ENCODE measurements at regions not wholly inside any gene's neighbourhood (a gene's known extent, or its start where the extent isn't known, plus 50 kb on each side); places are given as distances from the start of the nearest gene placed in this dataset.
"Not testable (repeated sequence)": the region's sequence is repeated elsewhere in the genome, so short reads cannot be mapped to it uniquely, and the experiment has no call there.

- no peak for TF ChIP-seq JUND (IDR thresholded peaks at IDR 0.05; ENCODE audit: low read depth)
- in situ Hi-C loops (cut with HindIII; ENCODE audit: low pct_unique_long_range_greater_than_20kb, low sequenced_read_pairs), result no loop called here
- DNase-seq (ENCODE audit: low read depth in 1 of 2, low spot score in 1 of 2), result no peak
Measured at GRCh38 chrX:5314148-5314547, 914.5 kb downstream of the NLGN4X start.

GRCh38 chrX:5307416-5307815 lies 921.3 kb downstream of the NLGN4X start:
- DNase-seq (ENCODE audit: low read depth in 1 of 2, low spot score in 1 of 2), result no peak
- TF ChIP-seq JUND (IDR thresholded peaks at IDR 0.05; ENCODE audit: low read depth), result no peak
- in situ Hi-C loops (cut with HindIII; ENCODE audit: low pct_unique_long_range_greater_than_20kb, low sequenced_read_pairs), result no loop called here

GRCh38 chrX:5306654-5307121 lies 922.0 kb downstream of the NLGN4X start:
- no peak for TF ChIP-seq JUND (IDR thresholded peaks at IDR 0.05; ENCODE audit: low read depth)
- in situ Hi-C loops (cut with HindIII; ENCODE audit: low pct_unique_long_range_greater_than_20kb, low sequenced_read_pairs), result no loop called here
- peak in 1 of 2 experiments; percentile 40 for DNase-seq (ENCODE audit: low read depth in 1 of 2, low spot score in 1 of 2)

GRCh38 chrX:5305452-5305851 lies 923.2 kb downstream of the NLGN4X start:
- in situ Hi-C loops (cut with HindIII; ENCODE audit: low pct_unique_long_range_greater_than_20kb, low sequenced_read_pairs), result no loop called here
- no peak for DNase-seq (ENCODE audit: low read depth in 1 of 2, low spot score in 1 of 2)
- no peak for TF ChIP-seq JUND (IDR thresholded peaks at IDR 0.05; ENCODE audit: low read depth)

GRCh38 chrX:5295004-5295403 lies 933.7 kb downstream of the NLGN4X start:
- in situ Hi-C loops (cut with HindIII; ENCODE audit: low pct_unique_long_range_greater_than_20kb, low sequenced_read_pairs), result no loop called here
- no peak for TF ChIP-seq JUND (IDR thresholded peaks at IDR 0.05; ENCODE audit: low read depth)
- no peak for DNase-seq (ENCODE audit: low read depth in 1 of 2, low spot score in 1 of 2)

- in situ Hi-C loops (cut with HindIII; ENCODE audit: low pct_unique_long_range_greater_than_20kb, low sequenced_read_pairs), result no loop called here
- no peak for DNase-seq (ENCODE audit: low read depth in 1 of 2, low spot score in 1 of 2)
- TF ChIP-seq JUND (IDR thresholded peaks at IDR 0.05; ENCODE audit: low read depth), result no peak
Measured at GRCh38 chrX:5290635-5291034, 938.0 kb downstream of the NLGN4X start.

- DNase-seq (ENCODE audit: low read depth in 1 of 2, low spot score in 1 of 2); in situ Hi-C loops (cut with HindIII; ENCODE audit: low pct_unique_long_range_greater_than_20kb, low sequenced_read_pairs): not testable (repeated sequence)
Measured at GRCh38 chrX:5289949-5290348, 938.7 kb downstream of the NLGN4X start.

- no peak for DNase-seq (ENCODE audit: low read depth in 1 of 2, low spot score in 1 of 2)
- in situ Hi-C loops (cut with HindIII; ENCODE audit: low pct_unique_long_range_greater_than_20kb, low sequenced_read_pairs), result no loop called here
Measured at GRCh38 chrX:5278908-5279307, 949.8 kb downstream of the NLGN4X start.

GRCh38 chrX:5265324-5265850 lies 963.3 kb downstream of the NLGN4X start:
- no peak for TF ChIP-seq JUND (IDR thresholded peaks at IDR 0.05; ENCODE audit: low read depth)
- in situ Hi-C loops (cut with HindIII; ENCODE audit: low pct_unique_long_range_greater_than_20kb, low sequenced_read_pairs), result no loop called here
- peak in 1 of 2 experiments; percentile 10 for DNase-seq (ENCODE audit: low read depth in 1 of 2, low spot score in 1 of 2)

More at GRCh38 chrX:5278908-5279307, 949.8 kb downstream of the NLGN4X start:
- no peak for TF ChIP-seq JUND (IDR thresholded peaks at IDR 0.05; ENCODE audit: low read depth)

GRCh38 chrX:5250106-5250505 lies 978.6 kb downstream of the NLGN4X start:
- in situ Hi-C loops (cut with HindIII; ENCODE audit: low pct_unique_long_range_greater_than_20kb, low sequenced_read_pairs), result no loop called here
- DNase-seq (ENCODE audit: low read depth in 1 of 2, low spot score in 1 of 2), result no peak
- TF ChIP-seq JUND (IDR thresholded peaks at IDR 0.05; ENCODE audit: low read depth), result no peak

- in situ Hi-C loops (cut with HindIII; ENCODE audit: low pct_unique_long_range_greater_than_20kb, low sequenced_read_pairs), result no loop called here
- no peak for TF ChIP-seq JUND (IDR thresholded peaks at IDR 0.05; ENCODE audit: low read depth)
- DNase-seq (ENCODE audit: low read depth in 1 of 2, low spot score in 1 of 2), result no peak
Measured at GRCh38 chrX:5242091-5242790, 986.4 kb downstream of the NLGN4X start.

- TF ChIP-seq JUND (IDR thresholded peaks at IDR 0.05; ENCODE audit: low read depth), result no peak
- in situ Hi-C loops (cut with HindIII; ENCODE audit: low pct_unique_long_range_greater_than_20kb, low sequenced_read_pairs), result no loop called here
- no peak for DNase-seq (ENCODE audit: low read depth in 1 of 2, low spot score in 1 of 2)
Measured at GRCh38 chrX:5236749-5237148, 991.9 kb downstream of the NLGN4X start.

GRCh38 chrX:5236096-5236495 lies 992.6 kb downstream of the NLGN4X start:
- DNase-seq (ENCODE audit: low read depth in 1 of 2, low spot score in 1 of 2), result peak; percentile 7 to 83
- TF ChIP-seq JUND (IDR thresholded peaks at IDR 0.05; ENCODE audit: low read depth), result no peak
- in situ Hi-C loops (cut with HindIII; ENCODE audit: low pct_unique_long_range_greater_than_20kb, low sequenced_read_pairs), result no loop called here

- no peak for DNase-seq (ENCODE audit: low read depth in 1 of 2, low spot score in 1 of 2)
- no peak for TF ChIP-seq JUND (IDR thresholded peaks at IDR 0.05; ENCODE audit: low read depth)
- in situ Hi-C loops (cut with HindIII; ENCODE audit: low pct_unique_long_range_greater_than_20kb, low sequenced_read_pairs), result no loop called here
Measured at GRCh38 chrX:5233830-5234229, 994.8 kb downstream of the NLGN4X start.
